NCI-H82 treated with DMSO at 0.1 percent for 48 hours (cell line): ENCODE measurements at regions not wholly inside any gene's neighbourhood (a gene's known extent, or its start where the extent isn't known, plus 50 kb on each side); places are given as distances from the start of the nearest gene placed in this dataset.

ENCODE experiments used
- DNase-seq: peaks from one replicate; lab custom pipeline; 2025; ENCODE audit not compliant: unreplicated experiment; lab: John Stamatoyannopoulos, UW

- DNase-seq: no peak
Measured at GRCh38 chr4:4606321-4606720, 64.5 kb upstream of the STX18 start.

GRCh38 chr4:4605849-4606248 lies 64.0 kb upstream of the STX18 start:
- DNase-seq: no peak

DNA sequence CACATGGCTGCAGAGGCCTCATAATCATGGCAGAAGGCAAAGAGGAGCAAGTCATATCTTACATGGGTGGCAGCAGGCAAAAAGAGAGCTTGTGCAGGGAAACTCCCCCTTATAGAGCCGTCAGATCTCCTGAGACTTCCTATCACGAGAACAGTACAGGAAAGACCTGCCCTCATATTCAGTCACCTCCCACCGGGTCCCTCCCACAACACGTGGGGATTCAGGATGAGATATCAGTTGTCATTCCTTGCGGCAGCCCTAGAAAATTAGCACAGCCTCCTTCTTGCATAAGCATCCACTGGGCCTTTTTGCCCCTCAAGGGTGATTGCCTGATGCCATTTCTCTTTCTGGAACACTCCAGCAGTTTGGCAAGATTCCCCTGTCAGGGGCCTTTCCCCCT lies 61.7 kb upstream of the STX18 start:
- DNase-seq: no peak

DNA sequence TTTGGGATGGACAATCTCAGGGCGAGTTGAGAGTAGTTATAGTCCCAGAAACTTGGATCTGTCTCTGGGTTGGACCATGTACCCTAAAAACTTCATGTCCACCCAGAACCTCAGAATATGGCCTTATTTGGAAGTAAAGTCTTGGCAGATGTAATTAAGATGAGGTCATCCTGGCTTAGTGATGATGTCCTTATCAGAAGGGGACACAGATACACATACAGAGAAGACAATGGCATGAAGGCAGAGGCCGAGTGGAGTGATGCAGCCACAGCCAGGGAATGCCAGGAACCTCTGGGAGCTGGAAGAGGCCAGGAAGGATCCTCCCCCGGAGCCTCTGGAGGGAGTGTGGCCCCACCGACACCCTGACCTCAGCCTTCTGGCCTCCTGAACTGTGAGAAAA lies 61.2 kb upstream of the STX18 start:
- no peak for DNase-seq

- no peak for DNase-seq
Measured at GRCh38 chr4:4602468-4602867, 60.6 kb upstream of the STX18 start.

- DNase-seq: no peak
Measured at GRCh38 chr4:4601803-4602369, 60.0 kb upstream of the STX18 start.

DNA sequence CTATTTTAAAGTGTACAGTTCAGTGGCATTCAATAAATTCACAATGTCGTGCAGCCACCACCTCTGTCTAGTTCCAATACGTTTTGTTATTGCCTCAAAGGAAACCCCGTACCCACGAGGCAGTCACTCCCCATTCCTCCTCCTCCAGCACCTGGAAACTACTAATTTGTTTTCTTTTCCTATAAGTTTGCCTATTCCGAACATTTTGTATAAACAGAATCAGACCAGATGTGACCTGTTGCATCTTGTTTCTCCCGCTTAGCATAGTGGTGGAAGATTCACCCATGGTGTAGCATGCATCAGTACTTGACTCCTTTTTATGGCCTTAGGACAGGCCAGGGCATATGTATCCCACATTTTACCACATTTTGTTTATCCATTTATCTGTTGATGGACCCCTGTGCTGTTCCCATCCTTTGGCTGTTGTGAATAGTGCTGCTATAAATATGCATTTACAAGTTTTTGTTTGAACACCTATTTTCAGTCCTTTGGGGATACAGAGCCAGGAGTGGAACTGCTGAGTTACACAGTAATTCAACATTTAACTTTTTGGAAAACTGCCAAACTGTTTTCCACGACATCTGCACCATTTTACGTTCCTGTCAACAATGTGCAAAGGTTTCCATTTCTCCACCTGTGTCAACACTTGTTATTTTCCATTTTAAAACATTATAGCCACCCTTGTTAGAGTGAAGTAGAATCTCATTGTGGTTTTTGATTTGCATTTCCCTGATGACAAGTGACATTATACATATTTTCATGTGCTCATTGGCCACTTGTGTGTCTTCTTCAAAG lies 57.8 kb upstream of the STX18 start:
- no peak for DNase-seq

DNA sequence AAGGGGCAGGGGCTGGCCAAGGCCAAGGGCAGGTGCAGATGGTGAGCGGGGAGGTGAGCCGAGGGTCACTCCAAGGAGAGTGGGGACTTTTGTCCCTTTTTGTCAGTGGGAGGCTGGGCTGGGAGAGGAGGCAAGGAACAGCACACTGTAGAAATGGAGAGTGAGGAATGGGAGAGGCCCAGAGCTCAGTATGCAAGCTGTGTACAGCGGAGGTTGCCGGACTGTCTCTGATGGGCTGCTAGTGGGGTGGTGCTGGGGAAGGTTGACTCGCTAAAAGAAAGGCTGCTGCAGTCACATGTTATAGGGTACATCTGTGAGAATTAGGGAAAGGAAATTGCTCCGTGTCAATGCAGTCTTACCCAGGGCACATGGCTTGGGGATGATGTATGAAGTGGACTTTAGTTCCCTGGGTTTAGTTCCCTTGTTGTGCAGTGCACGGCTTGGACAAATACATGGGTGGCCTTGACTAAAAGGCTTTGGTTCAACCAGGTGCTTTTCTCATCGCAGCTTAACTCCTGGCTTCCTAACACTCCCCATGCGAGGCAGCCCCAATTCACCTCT lies 57.1 kb upstream of the STX18 start:
- no peak for DNase-seq

DNA sequence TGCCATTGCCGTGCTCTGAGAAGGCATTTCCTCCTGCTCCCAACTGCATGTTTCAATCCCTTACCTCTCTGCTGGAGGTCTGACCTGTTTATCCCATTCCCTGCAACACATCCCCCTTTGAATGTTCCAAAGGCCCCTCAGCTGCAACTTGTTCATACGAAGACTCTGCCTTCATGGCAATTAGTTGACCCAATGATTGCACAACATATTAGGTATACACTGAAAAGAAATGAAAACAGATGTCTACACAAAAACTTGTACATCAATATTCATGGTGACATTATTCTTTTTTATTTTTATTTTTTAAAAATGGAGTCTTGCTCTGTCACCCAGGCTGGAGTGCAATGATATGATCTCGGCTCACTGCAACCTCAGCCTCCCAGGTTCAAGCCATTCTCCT lies 54.9 kb upstream of the STX18 start:
- no peak for DNase-seq

- no peak for DNase-seq
Measured at GRCh38 chr4:4595252-4595651, 53.4 kb upstream of the STX18 start.

- DNase-seq: no peak
Measured at GRCh38 chr4:4594285-4594920, 52.6 kb upstream of the STX18 start.

DNA sequence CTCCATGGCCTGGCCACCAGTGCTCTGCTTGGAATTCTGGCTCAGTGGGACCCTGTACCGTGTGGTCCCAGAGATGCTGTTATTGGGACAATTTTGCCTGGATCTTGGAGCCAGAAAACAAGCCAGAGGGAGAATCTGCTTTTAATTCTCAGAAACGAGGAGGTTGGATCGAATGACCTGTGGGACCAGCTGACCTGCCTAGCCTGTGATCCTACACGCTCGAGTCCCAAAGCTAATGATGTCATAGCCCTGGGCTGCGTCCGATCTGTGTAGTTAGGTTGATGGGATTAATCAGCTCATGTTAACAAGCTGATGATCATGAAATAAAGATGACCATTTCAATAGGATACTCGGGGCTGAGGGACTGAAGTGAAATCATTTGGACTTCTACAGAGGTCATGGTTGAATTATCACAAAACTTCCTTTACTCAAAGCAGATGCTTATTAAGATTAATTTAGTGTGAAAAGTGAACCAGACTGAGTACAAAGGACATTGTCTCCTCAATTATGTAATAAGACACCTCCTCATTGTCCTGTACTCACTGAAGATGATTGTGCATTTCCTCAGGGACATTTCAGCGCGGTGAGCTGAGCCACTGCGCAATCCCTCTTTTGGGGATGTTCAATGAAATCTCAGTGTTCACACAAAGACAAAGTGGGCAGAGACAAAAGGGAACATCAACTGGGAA lies 51.9 kb upstream of the STX18 start:
- no peak for DNase-seq

- DNase-seq: no peak
Measured at GRCh38 chr4:4592414-4592813, 50.6 kb upstream of the STX18 start.
